ENCODE measurements at regions not wholly inside any gene's neighbourhood (a gene's known extent, or its start where the extent isn't known, plus 50 kb on each side); places are given as distances from the start of the nearest gene placed in this dataset.
A peak's percentile ranks its signal among the peaks of the same experiment; 100 is the strongest.

DNA sequence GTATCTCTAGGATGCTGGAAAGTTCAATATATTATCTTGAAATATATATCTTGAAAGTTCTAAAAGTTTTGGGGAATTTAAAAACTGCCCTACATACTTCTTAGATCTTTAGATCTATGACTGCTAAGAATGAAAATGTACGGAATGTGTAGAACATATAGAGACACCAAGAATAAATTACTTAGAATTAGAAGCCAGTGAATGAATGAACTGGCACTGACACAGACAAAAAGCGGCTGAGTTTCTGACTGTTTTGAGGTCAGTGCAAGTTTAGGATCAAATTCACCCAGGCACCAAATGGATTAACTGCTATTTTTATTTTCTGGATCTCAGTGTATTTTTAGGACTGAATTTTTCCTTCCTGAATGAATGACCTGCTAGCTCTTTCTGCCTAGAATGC is 411.2 kb downstream of the KCTD12 start:
- Mint-ChIP-seq H3K4me3 (ENCODE audit: unreplicated experiment) (no peak overlapping the region), H3K27ac (ENCODE audit: unreplicated experiment) (no peak overlapping the region), H3K36me3 (ENCODE audit: unreplicated experiment) (no peaks in the 10 kb centered on the region), H3K4me1 (ENCODE audit: unreplicated experiment) (no peaks in the 10 kb centered on the region), H3K9me3 (ENCODE audit: unreplicated experiment) (peaks cover 3% of the 10 kb centered on the region), H3K27me3 (ENCODE audit: unreplicated experiment) (peaks cover 36% of the 10 kb centered on the region)
- DNase-seq (ENCODE audit: extremely low spot score, unreplicated experiment), result no peak
- TF ChIP-seq, protein P1, sequence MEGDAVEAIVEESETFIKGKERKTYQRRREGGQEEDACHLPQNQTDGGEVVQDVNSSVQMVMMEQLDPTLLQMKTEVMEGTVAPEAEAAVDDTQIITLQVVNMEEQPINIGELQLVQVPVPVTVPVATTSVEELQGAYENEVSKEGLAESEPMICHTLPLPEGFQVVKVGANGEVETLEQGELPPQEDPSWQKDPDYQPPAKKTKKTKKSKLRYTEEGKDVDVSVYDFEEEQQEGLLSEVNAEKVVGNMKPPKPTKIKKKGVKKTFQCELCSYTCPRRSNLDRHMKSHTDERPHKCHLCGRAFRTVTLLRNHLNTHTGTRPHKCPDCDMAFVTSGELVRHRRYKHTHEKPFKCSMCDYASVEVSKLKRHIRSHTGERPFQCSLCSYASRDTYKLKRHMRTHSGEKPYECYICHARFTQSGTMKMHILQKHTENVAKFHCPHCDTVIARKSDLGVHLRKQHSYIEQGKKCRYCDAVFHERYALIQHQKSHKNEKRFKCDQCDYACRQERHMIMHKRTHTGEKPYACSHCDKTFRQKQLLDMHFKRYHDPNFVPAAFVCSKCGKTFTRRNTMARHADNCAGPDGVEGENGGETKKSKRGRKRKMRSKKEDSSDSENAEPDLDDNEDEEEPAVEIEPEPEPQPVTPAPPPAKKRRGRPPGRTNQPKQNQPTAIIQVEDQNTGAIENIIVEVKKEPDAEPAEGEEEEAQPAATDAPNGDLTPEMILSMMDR (IDR thresholded peaks at IDR 0.05), result no peak

DNA sequence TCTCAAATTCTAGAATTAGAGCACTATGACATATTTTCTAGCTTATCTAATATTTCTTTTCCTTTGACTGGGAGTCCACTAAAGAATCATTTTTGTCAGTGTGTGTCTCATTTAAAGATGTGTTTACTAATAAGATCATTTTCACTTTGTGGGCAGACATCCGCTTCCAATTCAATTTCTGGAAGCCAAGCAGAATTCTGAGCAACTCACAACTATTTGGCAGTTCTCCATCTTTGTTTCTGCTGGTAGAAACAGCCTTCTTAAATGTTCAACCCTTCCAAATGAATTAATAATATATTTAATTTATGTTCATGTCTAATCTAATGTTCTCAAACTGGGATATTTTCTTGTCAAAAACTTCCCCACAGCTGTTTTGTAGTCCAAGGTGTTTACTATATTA is 411.8 kb downstream of the KCTD12 start:
- peaks cover 36% of the 10 kb centered on the region for H3K27me3 Mint-ChIP-seq (ENCODE audit: unreplicated experiment)
- no peak for DNase-seq (ENCODE audit: extremely low spot score, unreplicated experiment)
- peaks cover 3% of the 10 kb centered on the region for H3K9me3 Mint-ChIP-seq (ENCODE audit: unreplicated experiment)
- no peaks in the 10 kb centered on the region for H3K4me1 Mint-ChIP-seq (ENCODE audit: unreplicated experiment)
- TF ChIP-seq, protein P1 (IDR thresholded peaks at IDR 0.05), result no peak
- H3K36me3 Mint-ChIP-seq (ENCODE audit: unreplicated experiment), result no peaks in the 10 kb centered on the region
- no peak overlapping the region for H3K27ac Mint-ChIP-seq (ENCODE audit: unreplicated experiment)
- H3K4me3 Mint-ChIP-seq (ENCODE audit: unreplicated experiment), result no peak overlapping the region

DNA sequence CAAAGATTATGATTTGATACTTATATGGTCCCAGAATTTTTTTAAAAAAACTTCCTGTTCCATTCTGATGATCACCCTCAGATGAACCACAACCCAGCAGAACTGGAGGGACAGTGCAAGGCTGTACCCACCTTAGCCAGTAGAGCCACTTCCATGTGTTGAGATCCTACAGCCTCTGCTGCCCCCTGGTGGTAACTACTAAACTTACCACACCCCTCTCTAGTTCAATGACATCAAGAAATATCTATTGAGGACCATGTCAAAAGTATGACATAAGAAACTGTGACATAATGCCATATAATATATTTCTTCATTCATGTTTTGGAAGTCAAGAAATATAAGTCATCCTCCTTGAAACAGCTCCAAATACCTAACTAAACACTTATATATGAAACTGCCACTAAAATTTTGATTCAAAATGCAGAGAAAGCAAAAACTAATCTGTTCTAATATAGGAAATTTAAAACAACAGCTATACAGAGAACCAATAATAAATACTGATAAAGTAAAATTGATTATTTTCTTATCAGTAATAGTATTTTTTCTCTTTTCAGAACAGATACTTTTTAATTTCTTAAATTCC is 412.6 kb downstream of the KCTD12 start:
- Mint-ChIP-seq H3K9me3 (ENCODE audit: unreplicated experiment) (no peaks in the 10 kb centered on the region), H3K36me3 (ENCODE audit: unreplicated experiment) (no peaks in the 10 kb centered on the region), H3K27me3 (ENCODE audit: unreplicated experiment) (peaks cover 44% of the 10 kb centered on the region), H3K4me1 (ENCODE audit: unreplicated experiment) (no peaks in the 10 kb centered on the region), H3K27ac (ENCODE audit: unreplicated experiment) (no peak overlapping the region), H3K4me3 (ENCODE audit: unreplicated experiment) (no peak overlapping the region)
- TF ChIP-seq, protein P1 (IDR thresholded peaks at IDR 0.05), result peak; percentile 91
- DNase-seq (ENCODE audit: extremely low spot score, unreplicated experiment), result peak; percentile 90

DNA sequence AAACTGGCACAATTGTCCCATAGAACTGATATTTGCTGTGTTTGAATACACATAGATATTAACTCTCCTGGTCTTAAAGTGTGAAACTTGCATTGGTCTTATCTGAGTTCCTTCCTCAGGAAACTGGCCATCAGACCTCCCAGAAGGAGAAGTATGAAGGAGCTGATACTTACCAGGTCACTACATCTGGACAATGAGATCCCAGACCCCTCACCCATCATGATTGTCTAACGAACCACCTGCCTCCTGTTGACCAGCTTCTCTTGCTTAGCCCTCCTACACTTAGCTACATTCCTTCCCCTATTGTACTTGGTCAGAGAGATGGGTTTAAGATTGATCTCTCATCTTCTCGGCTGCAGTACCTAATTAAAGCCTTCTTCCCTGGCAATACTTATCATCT is 413.3 kb downstream of the KCTD12 start:
- no peaks in the 10 kb centered on the region for H3K4me1 Mint-ChIP-seq (ENCODE audit: unreplicated experiment)
- H3K9me3 Mint-ChIP-seq (ENCODE audit: unreplicated experiment), result no peaks in the 10 kb centered on the region
- TF ChIP-seq, protein P1 (IDR thresholded peaks at IDR 0.05), result no peak
- no peak for DNase-seq (ENCODE audit: extremely low spot score, unreplicated experiment)
- no peak overlapping the region for H3K4me3 Mint-ChIP-seq (ENCODE audit: unreplicated experiment)
- no peak overlapping the region for H3K27ac Mint-ChIP-seq (ENCODE audit: unreplicated experiment)
- H3K27me3 Mint-ChIP-seq (ENCODE audit: unreplicated experiment), result peaks cover 45% of the 10 kb centered on the region
- H3K36me3 Mint-ChIP-seq (ENCODE audit: unreplicated experiment), result no peaks in the 10 kb centered on the region

DNA sequence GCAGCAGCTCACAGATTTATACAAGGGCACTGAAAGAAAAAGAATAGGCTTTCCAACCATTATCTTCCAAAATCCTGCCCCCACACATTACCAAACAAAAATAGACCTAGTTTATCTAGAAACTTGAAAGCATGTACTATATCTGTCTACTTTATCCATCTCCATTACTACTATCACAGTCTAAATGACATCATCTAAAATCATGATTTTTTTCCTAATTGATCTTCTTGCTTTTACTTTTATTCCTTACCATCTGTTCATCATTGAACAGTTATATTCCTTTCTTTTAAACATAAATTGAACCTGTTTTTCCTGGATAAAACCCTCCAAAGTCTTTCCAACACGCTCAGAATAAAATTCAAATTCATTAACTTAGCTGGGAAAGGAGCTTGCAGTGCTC is 414.7 kb downstream of the KCTD12 start:
- Mint-ChIP-seq H3K4me1 (ENCODE audit: unreplicated experiment) (no peaks in the 10 kb centered on the region), H3K27ac (ENCODE audit: unreplicated experiment) (no peak overlapping the region), H3K27me3 (ENCODE audit: unreplicated experiment) (peaks cover 45% of the 10 kb centered on the region), H3K4me3 (ENCODE audit: unreplicated experiment) (no peak overlapping the region), H3K36me3 (ENCODE audit: unreplicated experiment) (no peaks in the 10 kb centered on the region), H3K9me3 (ENCODE audit: unreplicated experiment) (no peaks in the 10 kb centered on the region)
- DNase-seq (ENCODE audit: extremely low spot score, unreplicated experiment), result no peak
- TF ChIP-seq, protein P1 (IDR thresholded peaks at IDR 0.05), result no peak
